ENCODE measurements at regions not wholly inside any gene's neighbourhood (a gene's known extent, or its start where the extent isn't known, plus 50 kb on each side); places are given as distances from the start of the nearest gene placed in this dataset.
A peak's percentile ranks its signal among the peaks of the same experiment; 100 is the strongest.

GRCh38 chr6:126180585-126180984, 159.3 kb upstream of the CENPW start:
- Histone ChIP-seq H3K4me3 (no peak overlapping the region), H3K27me3 (no peaks in the 10 kb centered on the region), H3K4me1 (peaks cover 0 to 36% (median 18%) of the 10 kb centered on the region in 4 donors), H3K27ac (replicated peaks in 1 of 4) (no peak overlapping the region), H3K9me3 (no peaks in the 10 kb centered on the region), H3K36me3 (no peaks in the 10 kb centered on the region)
- WGBS: 83% methylated on average over 4 of the region's 4 CpGs
- intact Hi-C loops (cut with DNase I): no loop called here
- no peak for TF ChIP-seq EP300 (IDR thresholded peaks at IDR 0.05)
- TF ChIP-seq CTCF (IDR thresholded peaks at IDR 0.05): no peak
- TF ChIP-seq POLR2A (IDR thresholded peaks at IDR 0.05; ENCODE audit: low read depth): no peak
- no peak for TF ChIP-seq POLR2AphosphoS5 (IDR thresholded peaks at IDR 0.05)
- no peak for DNase-seq (ENCODE audit: extremely low spot score)

GRCh38 chr6:126181173-126181741, 158.7 kb upstream of the CENPW start:
- Histone ChIP-seq H3K36me3 (no peaks in the 10 kb centered on the region), H3K27ac (replicated peaks in 1 of 4) (peak overlapping the region in 1 of 4 donors; percentile 16), H3K9me3 (no peaks in the 10 kb centered on the region), H3K4me1 (peaks cover 0 to 36% (median 18%) of the 10 kb centered on the region in 4 donors), H3K27me3 (no peaks in the 10 kb centered on the region), H3K4me3 (no peak overlapping the region)
- intact Hi-C loops (cut with DNase I): no loop called here
- DNase-seq (ENCODE audit: extremely low spot score): no peak
- TF ChIP-seq CTCF (IDR thresholded peaks at IDR 0.05): no peak
- no peak for TF ChIP-seq POLR2A (IDR thresholded peaks at IDR 0.05; ENCODE audit: low read depth)

- TF ChIP-seq POLR2AphosphoS5 (IDR thresholded peaks at IDR 0.05): no peak
- no peak for TF ChIP-seq POLR2A (IDR thresholded peaks at IDR 0.05; ENCODE audit: low read depth)
- TF ChIP-seq EP300 (IDR thresholded peaks at IDR 0.05): no peak
- TF ChIP-seq CTCF (IDR thresholded peaks at IDR 0.05): no peak
- H3K9me3 ChIP-seq: no peaks in the 10 kb centered on the region
- DNase-seq (ENCODE audit: extremely low spot score): no peak
- H3K4me1 ChIP-seq: peaks cover 0 to 36% (median 18%) of the 10 kb centered on the region in 4 donors
- no peaks in the 10 kb centered on the region for H3K27me3 ChIP-seq
- 91% methylated on average over 3 of the region's 3 CpGs for WGBS
- H3K36me3 ChIP-seq: no peaks in the 10 kb centered on the region
- peak overlapping the region in 1 of 4 donors; percentile 16 for H3K27ac ChIP-seq (replicated peaks in 1 of 4)
- no peak overlapping the region for H3K4me3 ChIP-seq
- intact Hi-C loops (cut with DNase I): no loop called here
Measured at GRCh38 chr6:126181890-126182289, 158.0 kb upstream of the CENPW start.

- Histone ChIP-seq H3K27ac (replicated peaks in 1 of 4) (peak overlapping the region in 1 of 4 donors; percentile 2), H3K4me3 (no peak overlapping the region), H3K4me1 (peaks cover 0 to 36% (median 18%) of the 10 kb centered on the region in 4 donors), H3K36me3 (no peaks in the 10 kb centered on the region), H3K27me3 (no peaks in the 10 kb centered on the region), H3K9me3 (no peaks in the 10 kb centered on the region)
- 50% methylated on average over 2 of the region's 2 CpGs for WGBS
- intact Hi-C loops (cut with DNase I): no loop called here
- DNase-seq (ENCODE audit: extremely low spot score): no peak
- TF ChIP-seq POLR2A (IDR thresholded peaks at IDR 0.05; ENCODE audit: low read depth): no peak
- no peak for TF ChIP-seq EP300 (IDR thresholded peaks at IDR 0.05)
Measured at GRCh38 chr6:126182650-126183311, 157.1 kb upstream of the CENPW start.

GRCh38 chr6:126185774-126186173, 154.1 kb upstream of the CENPW start:
- DNase-seq (ENCODE audit: extremely low spot score): no peak
- Histone ChIP-seq H3K9me3 (no peaks in the 10 kb centered on the region), H3K4me3 (no peak overlapping the region), H3K27ac (replicated peaks in 1 of 4) (no peak overlapping the region), H3K36me3 (no peaks in the 10 kb centered on the region), H3K4me1 (peaks cover 0 to 28% (median 14%) of the 10 kb centered on the region in 4 donors), H3K27me3 (no peaks in the 10 kb centered on the region)
- WGBS: 94% methylated on average over 1 of the region's 1 CpG
- TF ChIP-seq EP300 (IDR thresholded peaks at IDR 0.05) (no peak), CTCF (IDR thresholded peaks at IDR 0.05) (no peak), POLR2AphosphoS5 (IDR thresholded peaks at IDR 0.05) (no peak)
- intact Hi-C loops (cut with DNase I): no loop called here

Measured in esophagus muscularis mucosa (tissue), 4 donors.